HG03060 (cell line): ENCODE measurements at regions not wholly inside any gene's neighbourhood (a gene's known extent, or its start where the extent isn't known, plus 50 kb on each side); places are given as distances from the start of the nearest gene placed in this dataset.

ENCODE experiments used
- ATAC-seq: cut with Tn5 transposase; IDR thresholded peaks from one replicate; pipeline ENCODE4 v1.9.1; 2021; ENCODE audit warnings: low read depth, moderate number of reproducible peaks; ENCODE audit not compliant: unreplicated experiment

GRCh38 chr16:65521633-65522328, 399.9 kb upstream of the CDH11 start:
- ATAC-seq: no peak

DNA sequence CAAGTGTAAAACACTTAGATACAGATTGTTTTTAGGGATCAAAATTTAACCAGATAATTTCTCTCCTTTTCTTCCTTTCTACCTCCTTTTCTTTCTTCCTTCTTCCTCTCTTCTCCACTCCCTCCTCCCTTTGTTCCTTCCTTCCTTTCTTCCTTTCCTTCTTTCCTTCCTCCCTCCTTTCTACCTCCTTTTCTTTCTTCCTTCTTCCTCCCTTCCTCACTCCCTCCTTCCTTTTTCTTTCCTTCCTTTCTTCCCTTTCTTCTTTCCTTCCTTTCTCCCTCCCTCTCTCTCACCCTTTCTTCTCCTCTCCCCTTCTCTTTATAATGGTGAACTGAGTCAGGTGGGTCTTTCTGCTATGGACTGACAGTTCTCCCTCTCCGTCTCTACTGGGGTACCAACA, 397.5 kb upstream of the CDH11 start:
- no peak for ATAC-seq

GRCh38 chr16:65515193-65515592, 393.3 kb upstream of the CDH11 start:
- ATAC-seq: no peak

- ATAC-seq: no peak
Measured at GRCh38 chr16:65510850-65511249, 389.0 kb upstream of the CDH11 start.

- no peak for ATAC-seq
Measured at GRCh38 chr16:65510241-65510640, 388.4 kb upstream of the CDH11 start.

- no peak for ATAC-seq
Measured at GRCh38 chr16:65509172-65509571, 387.3 kb upstream of the CDH11 start.

- no peak for ATAC-seq
Measured at GRCh38 chr16:65500919-65501318, 379.1 kb upstream of the CDH11 start.

- no peak for ATAC-seq
Measured at GRCh38 chr16:65500007-65500406, 378.1 kb upstream of the CDH11 start.

DNA sequence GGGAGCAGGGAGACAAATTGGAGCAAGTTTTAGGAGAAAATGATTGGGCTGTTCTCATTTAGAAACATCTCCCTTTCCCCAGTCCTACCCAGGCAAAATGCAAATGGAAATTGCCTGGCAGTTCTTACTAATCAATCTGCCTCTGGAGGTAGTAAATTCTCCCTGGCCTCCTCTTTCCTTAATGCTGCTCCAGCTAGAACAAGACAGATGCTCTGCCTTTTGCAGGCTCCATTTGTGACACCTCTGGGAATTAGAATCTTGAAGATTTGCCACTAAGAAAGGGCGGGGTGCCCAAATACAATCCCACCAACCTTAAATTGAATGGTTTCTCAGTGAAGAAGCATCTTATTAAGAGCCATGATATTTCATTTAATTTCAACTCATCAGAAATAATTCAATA, 377.7 kb upstream of the CDH11 start:
- ATAC-seq: no peak

DNA sequence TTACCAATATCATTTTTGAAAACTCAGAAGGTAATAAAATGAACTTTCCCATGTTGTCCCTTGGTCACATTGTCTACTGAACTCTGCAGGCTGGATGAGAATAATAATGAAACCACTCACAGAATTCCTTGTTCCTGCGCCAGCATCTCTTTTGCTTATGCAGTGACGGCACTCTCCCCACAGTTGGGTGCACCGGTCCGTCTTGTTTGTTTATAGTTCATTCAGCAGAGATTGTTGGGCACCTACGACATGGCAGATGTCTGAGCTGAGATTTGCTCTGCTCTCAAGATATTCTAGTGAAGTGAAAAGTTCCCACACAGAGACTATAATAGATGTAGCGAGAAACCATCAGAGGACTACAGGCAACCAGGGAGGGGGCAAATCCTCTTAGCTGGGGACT, 375.7 kb upstream of the CDH11 start:
- ATAC-seq: no peak

- ATAC-seq: no peak
Measured at GRCh38 chr16:65495106-65495505, 373.2 kb upstream of the CDH11 start.

DNA sequence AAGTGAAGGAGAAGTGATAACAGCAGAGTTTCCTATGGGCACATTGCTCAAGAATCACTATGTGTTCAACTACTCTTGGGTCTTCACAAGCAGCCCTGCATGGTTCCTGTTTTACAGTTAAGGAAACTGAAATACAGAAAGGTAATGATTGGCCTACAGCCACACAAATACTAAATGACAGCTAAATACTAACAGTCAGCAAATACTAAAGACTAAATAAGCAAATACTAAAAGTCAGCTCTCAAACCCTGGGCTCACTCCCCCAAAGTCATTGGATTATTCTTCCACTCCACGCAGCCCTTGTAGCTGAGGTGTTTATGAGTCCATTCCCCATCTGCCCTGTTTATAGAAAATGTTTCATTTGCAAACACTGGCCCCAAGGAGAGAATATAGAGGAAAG, 372.7 kb upstream of the CDH11 start:
- ATAC-seq: no peak

GRCh38 chr16:65494080-65494479, 372.2 kb upstream of the CDH11 start:
- ATAC-seq: no peak

DNA sequence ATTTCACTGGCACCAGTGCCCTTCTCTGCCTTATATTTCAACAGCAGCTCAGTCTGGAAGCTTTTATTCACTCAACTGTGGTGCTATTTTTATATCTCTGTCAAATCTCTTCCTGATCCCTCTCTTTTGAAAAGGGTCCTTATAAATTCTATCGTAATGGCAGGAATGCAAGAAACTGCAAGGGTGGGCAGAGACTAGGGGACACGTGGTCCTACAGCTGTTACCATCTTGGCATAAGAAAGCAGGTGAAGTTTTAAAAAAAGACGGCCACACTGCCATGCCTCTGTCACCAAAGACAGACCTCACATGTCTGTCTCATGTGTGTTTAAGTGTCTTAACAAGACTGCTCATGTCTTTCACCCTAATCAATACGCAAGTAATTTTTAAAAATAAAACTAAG, 368.4 kb upstream of the CDH11 start:
- no peak for ATAC-seq

DNA sequence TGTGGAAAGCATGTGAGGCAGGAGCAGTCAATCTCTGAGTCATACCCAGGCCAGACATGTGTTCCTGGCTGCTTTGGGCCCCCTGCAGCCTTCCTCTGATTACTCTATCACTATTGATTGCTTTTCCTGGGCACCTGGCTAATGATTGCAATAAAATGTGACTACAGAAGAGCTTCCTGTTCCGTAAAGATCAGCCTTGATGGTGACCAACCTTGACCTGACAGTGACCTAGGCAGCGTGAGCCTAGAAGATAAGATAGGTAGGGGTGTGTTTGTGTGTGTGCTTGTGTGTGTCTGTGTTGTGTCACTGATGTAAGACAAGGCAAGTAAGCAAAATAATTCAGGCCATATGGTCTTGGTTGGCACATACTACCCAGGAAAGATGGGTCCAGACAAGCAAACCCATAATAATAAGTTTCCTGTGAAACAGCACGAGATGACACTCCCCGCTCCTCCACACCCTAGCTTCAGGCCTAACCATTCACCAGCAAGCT, 367.7 kb upstream of the CDH11 start:
- ATAC-seq: no peak

DNA sequence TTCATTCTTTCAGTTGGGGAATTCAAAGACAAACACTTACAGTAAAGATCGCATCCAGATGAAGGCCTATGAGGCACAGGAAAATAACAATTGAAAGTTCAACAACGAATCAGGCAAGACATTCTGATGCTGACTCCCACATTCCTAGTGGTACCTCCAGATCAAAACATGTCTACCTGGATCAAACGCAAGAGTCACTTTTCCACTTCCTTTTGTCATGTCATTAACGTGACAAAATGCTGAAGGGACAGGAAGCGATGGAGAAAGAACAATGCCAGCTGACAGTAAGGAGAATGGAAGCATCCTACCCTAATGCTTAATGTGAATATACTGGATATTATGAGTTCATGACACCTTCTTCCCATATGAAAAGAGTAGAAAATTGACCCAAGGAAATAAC, 365.4 kb upstream of the CDH11 start:
- ATAC-seq: no peak

GRCh38 chr16:65481956-65482355, 360.1 kb upstream of the CDH11 start:
- ATAC-seq: no peak

GRCh38 chr16:65480281-65481091, 358.6 kb upstream of the CDH11 start:
- no peak for ATAC-seq

DNA sequence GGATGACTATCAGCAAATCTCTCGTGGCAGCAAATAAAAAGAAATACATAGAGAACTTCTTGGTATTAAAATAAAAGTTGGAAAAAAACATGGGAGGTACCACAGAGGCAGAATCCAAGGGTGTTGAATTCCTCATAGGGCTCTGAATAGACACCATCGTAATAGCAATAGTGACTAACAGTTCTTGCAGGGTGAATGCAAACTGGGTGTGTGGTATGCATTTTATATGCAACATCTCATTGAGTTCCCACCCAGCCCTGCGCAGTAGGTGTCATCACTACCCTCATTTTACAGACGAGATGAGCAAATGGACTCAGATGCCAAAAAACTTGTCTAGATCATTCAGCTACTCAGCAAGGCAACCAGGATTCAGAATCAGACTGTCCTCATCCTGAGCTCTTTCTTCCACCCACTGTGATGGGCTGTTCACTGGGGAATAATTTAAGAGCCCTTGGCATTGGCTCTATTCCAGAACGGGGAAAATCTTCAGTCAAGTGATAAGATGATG, 354.6 kb upstream of the CDH11 start:
- ATAC-seq: no peak

DNA sequence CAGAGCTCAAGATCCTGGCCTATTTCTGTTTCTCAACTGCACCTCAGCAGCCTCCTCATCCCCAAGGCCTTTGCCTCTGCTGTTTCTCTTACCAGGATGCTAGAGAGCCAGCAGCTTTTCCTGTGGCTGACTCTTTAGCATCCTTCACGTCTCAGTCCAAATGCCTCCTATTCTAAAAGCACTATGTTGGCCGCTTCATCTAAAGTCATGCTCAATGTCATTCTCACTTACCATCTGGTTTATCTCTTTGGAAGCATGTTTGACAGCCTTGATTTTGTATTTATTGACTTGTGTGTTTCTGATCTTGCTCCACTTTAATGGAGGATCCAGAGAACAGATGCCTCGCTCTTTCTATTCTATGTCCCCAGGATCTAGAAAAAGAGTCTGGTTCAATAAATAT, 351.8 kb upstream of the CDH11 start:
- no peak for ATAC-seq

DNA sequence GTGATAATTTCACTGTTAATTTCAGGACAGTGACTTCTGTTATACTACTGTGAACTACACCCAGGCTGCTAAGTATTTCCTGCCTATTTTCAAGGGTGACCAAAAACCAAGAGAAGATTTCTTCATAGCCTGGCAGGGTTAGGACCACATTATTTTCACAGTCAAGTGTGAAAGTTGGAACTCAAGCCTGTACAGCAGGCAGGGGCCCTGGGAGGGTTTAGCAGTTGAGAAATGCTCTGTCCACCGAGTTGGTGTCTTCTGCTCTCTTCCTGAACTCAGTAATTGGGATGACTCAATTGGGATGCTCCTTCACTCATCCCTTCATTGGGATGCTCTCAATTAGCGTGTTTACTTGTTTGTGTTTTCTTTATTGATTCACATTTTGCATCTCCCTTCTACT, 347.3 kb upstream of the CDH11 start:
- no peak for ATAC-seq

- no peak for ATAC-seq
Measured at GRCh38 chr16:65468133-65468532, 346.3 kb upstream of the CDH11 start.
